GM12878 (cell line): ENCODE measurements at regions not wholly inside any gene's neighbourhood (a gene's known extent, or its start where the extent isn't known, plus 50 kb on each side); places are given as distances from the start of the nearest gene placed in this dataset.
"Not testable (repeated sequence)": the region's sequence is repeated elsewhere in the genome, so short reads cannot be mapped to it uniquely, and the experiment has no call there.

ENCODE experiments used
- ATAC-seq: fragments of 200-7000 bp; cut with Tn5 transposase; 3 replicates; pipeline ENCODE4 v1.9.1; 2020; ENCODE audit warnings: mild to moderate bottlenecking, moderate library complexity
- BruUV-seq: library from RNA; stranded (reverse); fragments of 400-500 nt; replicated peaks from 2 replicates; lab custom pipeline; 2021; lab: Mats Ljungman, UMichigan
- CTCF ChIA-PET: fragments of 300-600 bp; sonication (Branson Sonifier 250); formaldehyde crosslinking; extraction: SDS; loops from one replicate; lab custom pipeline; 2021; ENCODE audit warnings: inconsistent platforms; lab: Yijun Ruan, JAX
- POLR2A ChIA-PET: fragments of 350-600 bp; formaldehyde crosslinking; extraction: SDS; loops from one replicate; lab custom pipeline; 2021; ENCODE audit warnings: inconsistent platforms; lab: Charles Lee
- RAD21 ChIA-PET: fragments of 300-600 bp; sonication (Branson Sonifier 250); formaldehyde crosslinking; loops from one replicate; lab custom pipeline; 2023; ENCODE audit warnings: antibody characterized with exemption; ENCODE audit not compliant: unreplicated experiment; lab: Charles Lee
- SMC1A ChIA-PET: fragments of 300-600 bp; sonication (Branson Sonifier 250); formaldehyde crosslinking; loops from one replicate; lab custom pipeline; 2023; ENCODE audit not compliant: unreplicated experiment, uncharacterized antibody; lab: Charles Lee
- DNase-seq: peaks from one replicate; pipeline ENCODE4 v3.0.0-alpha.2; 2011; ENCODE audit warnings: low read depth, low spot score
- FAIRE-seq: peaks from 3 replicates; lab custom pipeline; 2011; peaks lifted over from hg19 to GRCh38; lab: Jason Lieb, UNC
- H2AFZ ChIP-seq: 2 replicates; pipeline ENCODE4 v1.6.0; 2011; ENCODE audit warnings: low read depth, low read length, control low read depth; ENCODE audit not compliant: control insufficient read depth
- H3K27ac ChIP-seq: 2 replicates; pipeline ENCODE4 v1.5.1; 2011; ENCODE audit warnings: control low read depth; ENCODE audit not compliant: control insufficient read depth, insufficient read depth
- H3K27me3 ChIP-seq, 2 experiments: replicated peaks in 1 of 2; 2 replicates each; pipeline versions ENCODE4 v1.6.0 to v1.6.1; 2011; ENCODE audit warnings: low read length in 1 of 2; ENCODE audit not compliant: control insufficient read depth in 2 of 2, insufficient read depth in 2 of 2
- H3K36me3 ChIP-seq, 2 experiments: 2 replicates each; pipeline ENCODE4 v1.5.1; 2011; ENCODE audit warnings: low read length in 1 of 2; ENCODE audit not compliant: control insufficient read depth in 2 of 2, insufficient read depth in 2 of 2
- H3K4me1 ChIP-seq: 2 replicates; pipeline ENCODE4 v1.6.1; 2011; ENCODE audit warnings: mild to moderate bottlenecking, low read length, moderate library complexity, mixed read lengths; ENCODE audit not compliant: control insufficient read depth, insufficient read depth
- H3K4me2 ChIP-seq: 2 replicates; pipeline ENCODE4 v1.6.0; 2011; ENCODE audit warnings: control low read depth; ENCODE audit not compliant: control insufficient read depth, insufficient read depth
- H3K4me3 ChIP-seq: fragments of 200-600 bp; sonication (generic); 2 replicates; pipeline ENCODE4 v1.5.1; 2016
- H3K79me2 ChIP-seq: 2 replicates; pipeline ENCODE4 v1.6.0; 2011; ENCODE audit warnings: low read length; ENCODE audit not compliant: control insufficient read depth, insufficient read depth
- H3K9ac ChIP-seq: 2 replicates; pipeline ENCODE4 v1.8.0; 2011; ENCODE audit warnings: low read length, control low read depth, mixed read lengths; ENCODE audit not compliant: control insufficient read depth, insufficient read depth
- H3K9me3 ChIP-seq: replicated peaks from 3 replicates; pipeline ENCODE4 v1.5.1; 2011; ENCODE audit warnings: mild to moderate bottlenecking, low read length; ENCODE audit not compliant: control insufficient read depth, insufficient read depth
- H4K20me1 ChIP-seq: 2 replicates; pipeline ENCODE4 v1.6.0; 2011; ENCODE audit not compliant: control insufficient read depth, insufficient read depth
- CHD4 ChIP-seq: fragments of 200-600 bp; sonication (generic); IDR thresholded peaks from 2 replicates; pipeline ENCODE4 v1.6.1; 2016; ENCODE audit warnings: mild to moderate bottlenecking
- KLF5 ChIP-seq: fragments of 450-650 bp; IDR thresholded peaks from 2 replicates; pipeline ENCODE4 v1.6.1; 2014; ENCODE audit warnings: mild to moderate bottlenecking; ENCODE audit not compliant: partially characterized antibody
- MEF2B ChIP-seq: fragments of 450-650 bp; IDR thresholded peaks from 2 replicates; pipeline ENCODE4 v1.6.1; 2018; ENCODE audit warnings: mild to moderate bottlenecking, moderate library complexity; ENCODE audit not compliant: partially characterized antibody, poor library complexity, severe bottlenecking
- POLR2A ChIP-seq: IDR thresholded peaks from 2 replicates; pipeline ENCODE4 v1.6.1; 2011; ENCODE audit warnings: low read depth, mild to moderate bottlenecking, low read length
- SPI1 ChIP-seq: IDR thresholded peaks from 2 replicates; pipeline ENCODE4 v1.6.1; 2011; ENCODE audit warnings: low read depth, mild to moderate bottlenecking, low read length, moderate library complexity, borderline replicate concordance; ENCODE audit not compliant: insufficient read depth
- WGBS: methylation state at CpG from one replicate; pipeline ENCODE4 v1.1.6; 2016; ENCODE audit warnings: low lambda C conversion rate; ENCODE audit not compliant: insufficient replicate concordance, insufficient coverage; ENCODE audit errors: missing lambda C conversion rate; 5-methylcytosine and 5-hydroxymethylcytosine counted together
- in situ Hi-C: fragments of 300-500 bp; cut with MboI; formaldehyde crosslinking; loops from 9 replicates; pipeline ENCODE4 v1.14.3; 2018; ENCODE audit warnings: mixed read lengths
- intact Hi-C: fragments of 100-400 bp; cut with micrococcal nuclease; formaldehyde crosslinking; loops from one replicate; pipeline ENCODE4 v1.14.2; 2022; ENCODE audit not compliant: unreplicated experiment

DNA sequence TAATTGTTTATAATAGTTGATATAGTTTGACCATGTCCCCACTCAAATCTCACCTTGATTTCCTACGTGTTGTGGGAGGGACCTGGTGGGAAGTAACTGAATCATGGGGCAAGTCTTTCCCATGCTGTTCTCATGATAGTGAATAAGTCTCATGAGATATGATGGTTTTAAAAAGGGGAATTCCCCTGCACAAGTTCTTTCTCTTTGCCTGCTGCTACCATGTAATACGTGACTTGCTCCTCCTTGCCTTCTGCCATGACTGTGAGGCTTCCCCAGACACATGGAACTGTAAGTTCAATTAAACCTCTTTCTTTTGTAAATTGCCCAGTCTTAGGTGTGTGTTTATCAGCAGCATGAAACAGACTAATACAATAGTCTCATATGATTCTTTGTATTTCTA lies 130.5 kb upstream of the OR9Q1 start:
- POLR2A ChIA-PET, H3K27me3 ChIP-seq, ATAC-seq, H3K79me2 ChIP-seq, H3K4me3 ChIP-seq, H3K4me1 ChIP-seq, H3K4me2 ChIP-seq, RAD21 ChIA-PET, intact Hi-C loops, H3K36me3 ChIP-seq, H4K20me1 ChIP-seq, CTCF ChIA-PET, in situ Hi-C loops, DNase-seq, H3K9ac ChIP-seq, FAIRE-seq, H3K9me3 ChIP-seq, H2AFZ ChIP-seq, SMC1A ChIA-PET, H3K27ac ChIP-seq, BruUV-seq: not testable (repeated sequence)
- WGBS: 24% methylated on average over 2 of the region's 2 CpGs
- peak; percentile 35 for TF ChIP-seq MEF2B

DNA sequence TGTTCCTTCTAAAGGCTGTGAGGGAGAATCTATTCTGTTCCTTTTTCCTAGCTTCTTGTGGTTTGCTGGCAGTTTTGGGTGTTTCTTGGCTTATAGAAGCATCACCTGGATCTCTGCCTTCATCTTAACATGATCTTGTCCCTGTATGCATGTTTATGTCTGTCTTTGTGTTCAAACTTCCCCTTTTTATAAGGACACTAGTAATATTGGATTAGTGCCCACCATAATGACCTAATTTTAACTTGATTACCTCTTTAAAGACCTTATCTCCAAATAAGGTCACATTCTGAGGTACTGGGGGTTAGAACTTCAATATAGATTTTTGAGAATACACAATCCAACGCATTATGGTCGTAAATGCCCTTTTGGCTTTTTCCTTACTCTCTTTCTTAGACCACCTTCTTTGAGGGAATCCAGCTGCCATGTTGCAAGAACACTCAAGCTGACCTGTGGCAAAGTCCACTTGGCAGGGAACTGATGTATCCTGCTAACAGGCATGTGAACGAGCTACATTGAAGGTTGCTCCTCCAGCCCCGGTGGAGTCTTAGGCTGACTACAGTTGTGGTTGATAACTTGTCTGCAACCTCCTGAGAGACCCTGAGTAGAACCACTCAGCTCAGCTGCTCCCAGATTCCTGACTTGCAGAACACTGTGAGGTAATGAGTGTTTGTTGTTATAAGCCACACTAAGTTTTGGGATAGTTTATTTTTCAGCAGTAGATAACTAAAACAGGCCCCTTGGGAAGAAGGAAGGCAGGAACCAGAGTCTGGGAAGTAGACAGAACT lies 127.1 kb upstream of the OR9Q1 start:
- FAIRE-seq (no peak), ATAC-seq (no peak), DNase-seq (no peak)
- no peaks in the 10 kb centered on the region for H4K20me1 ChIP-seq
- no peaks in the 10 kb centered on the region for H3K4me1 ChIP-seq
- WGBS: 39% methylated on average over 4 of the region's 4 CpGs
- no peaks in the 10 kb centered on the region; a peak in 1 of 4 replicates for H3K27me3 ChIP-seq
- peaks cover 3% of the 10 kb centered on the region; the same call in 1 of the 3 replicates for H3K9me3 ChIP-seq
- ChIA-PET SMC1A (interaction anchor here (0.6 kb wide), 1 partner anchor 464 kb away, joined by 3 read pairs; no protein-coding TSS in a partner anchor), RAD21 (interaction anchor here (0.7 kb wide), 1 partner anchor 342 kb away, joined by 3 read pairs; no protein-coding TSS in a partner anchor), CTCF (no interaction called here), POLR2A (no interaction called here)
- H3K36me3 ChIP-seq: no peaks in the 10 kb centered on the region
- intact Hi-C loops (loop anchor here (2.0 kb wide), 1 partner anchor 20 kb away; no protein-coding TSS in a partner anchor), in situ Hi-C loops (no loop called here)
- no peak overlapping the region for H3K4me2 ChIP-seq
- H3K27ac ChIP-seq: no peak overlapping the region
- no TSS peak for BruUV-seq
- no peaks in the 10 kb centered on the region for H3K79me2 ChIP-seq
- H2AFZ ChIP-seq: no peak overlapping the region
- no peak overlapping the region for H3K4me3 ChIP-seq
- TF ChIP-seq POLR2A (no peak), SPI1 (no peak), KLF5 (no peak), CHD4 (no peak)
- H3K9ac ChIP-seq: no peak overlapping the region
